ENCODE measurements at regions not wholly inside any gene's neighbourhood (a gene's known extent, or its start where the extent isn't known, plus 50 kb on each side); places are given as distances from the start of the nearest gene placed in this dataset.

- no peak overlapping the region for H3K4me3 ChIP-seq
- no peak overlapping the region for H3K27ac ChIP-seq
- DNase-seq = no peak
- intact Hi-C loops (cut with DNase I) = no loop called here
- no peaks in the 10 kb centered on the region for H3K36me3 ChIP-seq (ENCODE audit: insufficient read depth in 1 of 2, low read depth in 1 of 2)
- H3K9me3 ChIP-seq = no peaks in the 10 kb centered on the region
- WGBS, 3 donors = 86 to 90% (median 90%) methylated on average over 2 of the region's 2 CpGs
- no peaks in the 10 kb centered on the region for H3K27me3 ChIP-seq (ENCODE audit: insufficient read depth in 3 of 3, low read length in 2 of 3)
- no peak for TF ChIP-seq CTCF (IDR thresholded peaks at IDR 0.05)
- no peak for ATAC-seq
- no peaks in the 10 kb centered on the region for H3K4me1 ChIP-seq
These were observed 53.9 kb upstream of the GNG12 start for GRCh38 chr1:67887146-67887545.

GRCh38 chr1:67886076-67886475 lies 52.8 kb upstream of the GNG12 start:
- no peak for TF ChIP-seq CTCF (IDR thresholded peaks at IDR 0.05)
- Histone ChIP-seq H3K27ac (no peak overlapping the region), H3K36me3 (ENCODE audit: insufficient read depth in 1 of 2, low read depth in 1 of 2) (no peaks in the 10 kb centered on the region), H3K4me3 (no peak overlapping the region), H3K4me1 (no peaks in the 10 kb centered on the region), H3K27me3 (ENCODE audit: insufficient read depth in 3 of 3, low read length in 2 of 3) (no peaks in the 10 kb centered on the region), H3K9me3 (no peaks in the 10 kb centered on the region)
- 90 to 94% (median 92%) methylated on average over 2 of the region's 2 CpGs for WGBS, 3 donors
- ATAC-seq (no peak), DNase-seq (no peak)
- intact Hi-C loops (cut with DNase I) = no loop called here

- TF ChIP-seq CTCF (IDR thresholded peaks at IDR 0.05) = no peak
- WGBS, 3 donors = 73 to 83% (median 75%) methylated on average over 2 of the region's 2 CpGs
- intact Hi-C loops (cut with DNase I) = no loop called here
- no peaks in the 10 kb centered on the region for H3K4me1 ChIP-seq
- DNase-seq (no peak), ATAC-seq (no peak)
- H3K27me3 ChIP-seq (ENCODE audit: insufficient read depth in 3 of 3, low read length in 2 of 3) = no peaks in the 10 kb centered on the region
- H3K4me3 ChIP-seq = no peak overlapping the region
- no peaks in the 10 kb centered on the region for H3K9me3 ChIP-seq
- no peaks in the 10 kb centered on the region for H3K36me3 ChIP-seq (ENCODE audit: insufficient read depth in 1 of 2, low read depth in 1 of 2)
- no peak overlapping the region for H3K27ac ChIP-seq
These were observed 49.8 kb upstream of the GNG12 start for GRCh38 chr1:67883069-67883468.

Measured in psoas muscle (tissue), 7 donors.